Endothelial cell of umbilical vein (primary cell): ENCODE measurements at regions not wholly inside any gene's neighbourhood (a gene's known extent, or its start where the extent isn't known, plus 50 kb on each side); places are given as distances from the start of the nearest gene placed in this dataset.

Source experiments
- BruUV-seq: library from RNA; stranded (reverse); fragments of 400-500 nt; replicated peaks from 2 replicates; lab custom pipeline; 2021; lab: Mats Ljungman, UMichigan
- CTCF ChIA-PET: fragments of 300-600, 350-600 bp; sonication (Branson Sonifier 250); formaldehyde crosslinking; loops from one replicate; lab custom pipeline; 2021; ENCODE audit warnings: antibody characterized with exemption, inconsistent platforms; lab: Charles Lee
- POLR2A ChIA-PET: fragments of 300-600, 350-600 bp; sonication (Branson Sonifier 250); formaldehyde crosslinking; loops from one replicate; lab custom pipeline; 2021; ENCODE audit warnings: antibody characterized with exemption, inconsistent platforms; lab: Charles Lee
- DNase-seq: peaks from one replicate; pipeline ENCODE4 v3.0.0-alpha.2; 2011; ENCODE audit warnings: low read depth, low spot score
- FAIRE-seq: peaks from 2 replicates; lab custom pipeline; 2011; peaks lifted over from hg19 to GRCh38; lab: Jason Lieb, UNC
- H2AFZ ChIP-seq: 2 replicates; pipeline ENCODE4 v1.6.0; 2012; ENCODE audit warnings: low read depth, low read length, control low read depth, inconsistent platforms
- H3K27ac ChIP-seq: 2 replicates; pipeline ENCODE4 v1.5.1; 2011; ENCODE audit warnings: low read depth, mild to moderate bottlenecking, control low read depth, low read length, moderate library complexity; ENCODE audit not compliant: insufficient read depth
- H3K27me3 ChIP-seq, 2 experiments: 2 replicates each; pipeline versions ENCODE4 v1.6.0 to v1.6.1; 2011; ENCODE audit warnings: low read length in 2 of 2, mixed read lengths in 1 of 2; ENCODE audit not compliant: control insufficient read depth in 2 of 2, insufficient read depth in 2 of 2
- H3K36me3 ChIP-seq, 2 experiments: 2 replicates in 1 of 2; 3 replicates in 1 of 2; pipeline ENCODE4 v1.5.1; 2011; ENCODE audit warnings: low read length in 2 of 2, mild to moderate bottlenecking in 1 of 2, moderate library complexity in 1 of 2; ENCODE audit not compliant: control insufficient read depth in 2 of 2, insufficient read depth in 2 of 2; ENCODE audit errors: extremely low read depth in 1 of 2
- H3K4me1 ChIP-seq: 3 replicates; pipeline ENCODE4 v1.5.1; 2011; ENCODE audit warnings: mild to moderate bottlenecking, low read length; ENCODE audit not compliant: control insufficient read depth, insufficient read depth; ENCODE audit errors: extremely low read depth
- H3K4me2 ChIP-seq: 2 replicates; pipeline ENCODE4 v1.6.1; 2011; ENCODE audit warnings: low read length, control low read depth, mixed read lengths; ENCODE audit not compliant: insufficient read depth
- H3K4me3 ChIP-seq, 3 experiments: fragments of 200-600 bp in 1 of 3; sonication (generic), shearing (Covaris generic) in 1 of 3; replicated peaks in 1 of 3; 2 replicates each; pipeline ENCODE4 v1.5.1; 2011 to 2016; ENCODE audit warnings: control low read depth in 3 of 3, low read length in 3 of 3, mild to moderate bottlenecking in 2 of 3, inconsistent platforms in 1 of 3, low read depth in 1 of 3, moderate library complexity in 1 of 3; ENCODE audit not compliant: insufficient read depth in 1 of 3
- H3K79me2 ChIP-seq: 2 replicates; pipeline ENCODE4 v1.6.0; 2012; ENCODE audit warnings: low read length, inconsistent platforms; ENCODE audit not compliant: control insufficient read depth, insufficient read depth
- H3K9ac ChIP-seq: replicated peaks from 2 replicates; pipeline ENCODE3; 2011; ENCODE audit warnings: low read length, control low read depth; ENCODE audit not compliant: insufficient read depth; ENCODE audit errors: extremely low read depth
- H3K9me1 ChIP-seq: replicated peaks from 3 replicates; pipeline ENCODE4 v1.6.0; 2011; ENCODE audit warnings: mild to moderate bottlenecking, low read length; ENCODE audit not compliant: control insufficient read depth, insufficient read depth; ENCODE audit errors: extremely low read depth
- H3K9me3 ChIP-seq: replicated peaks from 2 replicates; pipeline ENCODE4 v1.5.1; 2012; ENCODE audit warnings: low read length, inconsistent platforms; ENCODE audit not compliant: control insufficient read depth, insufficient read depth
- H4K20me1 ChIP-seq: replicated peaks from 2 replicates; pipeline ENCODE3; 2011; ENCODE audit warnings: mild to moderate bottlenecking, low read length; ENCODE audit not compliant: control insufficient read depth, insufficient read depth; ENCODE audit errors: extremely low read depth
- CTCF ChIP-seq, 2 donors: IDR thresholded peaks; 1 replicate in 1 of 2; 2 replicates in 1 of 2; pipeline ENCODE4 v1.5.1; 2011; ENCODE audit warnings: low read length in 2 of 2, mild to moderate bottlenecking in 2 of 2, moderate library complexity in 2 of 2, control low read depth in 1 of 2, inconsistent platforms in 1 of 2, low read depth in 1 of 2; ENCODE audit not compliant: insufficient read depth in 1 of 2; ENCODE audit errors: extremely low read depth in 1 of 2
- EZH2 ChIP-seq: IDR thresholded peaks from 2 replicates; pipeline ENCODE4 v1.6.1; 2012; ENCODE audit warnings: borderline replicate concordance, low read depth, mild to moderate bottlenecking, moderate library complexity, low read length, inconsistent platforms; ENCODE audit not compliant: severe bottlenecking
- FOS ChIP-seq: IDR thresholded peaks from 2 replicates; pipeline ENCODE4 v1.6.1; 2011; ENCODE audit warnings: mild to moderate bottlenecking, low read length, moderate library complexity, borderline replicate concordance; ENCODE audit not compliant: insufficient read depth
- GATA2 ChIP-seq: IDR thresholded peaks from 2 replicates; pipeline ENCODE4 v1.7.0; 2011; ENCODE audit warnings: low read depth, mild to moderate bottlenecking, moderate library complexity, mixed read lengths, low read length; ENCODE audit not compliant: insufficient read length, insufficient read depth
- JUN ChIP-seq: IDR thresholded peaks from 2 replicates; pipeline ENCODE4 v1.6.1; 2011; ENCODE audit warnings: borderline replicate concordance, low read depth; ENCODE audit not compliant: insufficient read length, insufficient read depth
- MAX ChIP-seq: IDR thresholded peaks from 2 replicates; pipeline ENCODE4 v1.6.1; 2011; ENCODE audit not compliant: insufficient read depth, insufficient read length
- MYC ChIP-seq: IDR thresholded peaks from one replicate; pipeline ENCODE4 v1.6.1; 2011; ENCODE audit warnings: mild to moderate bottlenecking, low read depth, low read length
- POLR2A ChIP-seq: IDR thresholded peaks from 2 replicates; pipeline ENCODE4 v1.6.1; 2012; ENCODE audit warnings: low read depth, mild to moderate bottlenecking, control low read depth, low read length
- POLR2AphosphoS5 ChIP-seq: IDR thresholded peaks from 2 replicates; pipeline ENCODE4 v1.6.1; 2012; ENCODE audit warnings: low read depth, mild to moderate bottlenecking, control low read depth, low read length, moderate library complexity; ENCODE audit not compliant: insufficient read depth
- dilution Hi-C: fragments of 300-500 bp; cut with MboI; formaldehyde crosslinking; loops from one replicate; pipeline ENCODE4 v1.15.0; 2019; ENCODE audit warnings: low sequenced_read_pairs; ENCODE audit not compliant: extremely low pct_ligation_motif_present
- intact Hi-C: fragments of 100-400 bp; cut with micrococcal nuclease; formaldehyde crosslinking; loops from one replicate; pipeline ENCODE4 v1.10.0; 2022

- no peaks in the 10 kb centered on the region for H3K9me1 ChIP-seq
- no peak overlapping the region for H3K27ac ChIP-seq
- intact Hi-C loops: no loop called here
- no peaks in the 10 kb centered on the region for H4K20me1 ChIP-seq
- no peak overlapping the region for H3K4me2 ChIP-seq
- ChIA-PET POLR2A (no interaction called here), CTCF (no interaction called here)
- FAIRE-seq (no peak), DNase-seq (no peak)
- TF ChIP-seq POLR2A: no peak
- TF ChIP-seq FOS: no peak
- no peak for TF ChIP-seq EZH2
- no peak for TF ChIP-seq MYC
- TF ChIP-seq MAX: no peak
- no peak for TF ChIP-seq POLR2AphosphoS5
- no peak for TF ChIP-seq CTCF (IDR thresholded peaks at IDR 0.05; ENCODE audit: extremely low read depth in 1 of 2, insufficient read depth in 1 of 2, low read depth in 1 of 2, low read length in 2 of 2)
- TF ChIP-seq JUN: no peak
- no peak for TF ChIP-seq GATA2
- no peaks in the 10 kb centered on the region for H3K27me3 ChIP-seq
- BruUV-seq: no TSS peak
- H3K9me3 ChIP-seq: peaks cover 2% of the 10 kb centered on the region
- H3K36me3 ChIP-seq: no peaks in the 10 kb centered on the region
- no peaks in the 10 kb centered on the region for H3K79me2 ChIP-seq
- dilution Hi-C loops: no loop called here
- H3K9ac ChIP-seq: no peak overlapping the region
- no peak overlapping the region for H3K4me3 ChIP-seq
- H3K4me1 ChIP-seq: no peaks in the 10 kb centered on the region
- H2AFZ ChIP-seq: no peak overlapping the region
Measured at GRCh38 chr3:95312650-95313049, 1249.8 kb downstream of the NSUN3 start.
